Activated T-helper 1 cell treated with anti-CD3 and anti-CD28 coated beads, Interleukin-12 subunit alpha, Interleukin-12 subunit beta, Interleukin-2, Interleukin-4 antibody, amounts not matched to agents 30 ng/mL and 10 ng/mL and 1 ng/mL, durations not matched to agents 14 hours and 24 hours and 36 hours (primary cell): ENCODE measurements at regions not wholly inside any gene's neighbourhood (a gene's known extent, or its start where the extent isn't known, plus 50 kb on each side); places are given as distances from the start of the nearest gene placed in this dataset.

ENCODE experiments used
- DNase-seq: peaks from one replicate; pipeline ENCODE4 v3.0.0; 2021; ENCODE audit warnings: low spot score
- H3K27ac Mint-ChIP-seq: one replicate; pipeline ENCODE4 v1.8.0; 2021; ENCODE audit warnings: mild to moderate bottlenecking, mixed read lengths
- H3K27me3 Mint-ChIP-seq: one replicate; pipeline ENCODE4 v1.8.0; 2022; ENCODE audit warnings: mild to moderate bottlenecking, moderate library complexity, mixed read lengths; ENCODE audit not compliant: insufficient read depth
- H3K36me3 Mint-ChIP-seq: one replicate; pipeline ENCODE4 v1.8.0; 2021; ENCODE audit warnings: low read depth, mixed read lengths
- H3K4me1 Mint-ChIP-seq: one replicate; pipeline ENCODE4 v1.8.0; 2021; ENCODE audit warnings: low read depth, mixed read lengths
- H3K4me3 Mint-ChIP-seq: one replicate; pipeline ENCODE4 v1.8.0; 2021; ENCODE audit warnings: mild to moderate bottlenecking, moderate library complexity, mixed read lengths
- H3K9me3 Mint-ChIP-seq: one replicate; pipeline ENCODE4 v1.8.0; 2021; ENCODE audit warnings: mixed read lengths
- intact Hi-C: fragments of 100-400 bp; cut with micrococcal nuclease; formaldehyde crosslinking; loops from one replicate; pipeline ENCODE4 v1.15.1; 2024

DNA sequence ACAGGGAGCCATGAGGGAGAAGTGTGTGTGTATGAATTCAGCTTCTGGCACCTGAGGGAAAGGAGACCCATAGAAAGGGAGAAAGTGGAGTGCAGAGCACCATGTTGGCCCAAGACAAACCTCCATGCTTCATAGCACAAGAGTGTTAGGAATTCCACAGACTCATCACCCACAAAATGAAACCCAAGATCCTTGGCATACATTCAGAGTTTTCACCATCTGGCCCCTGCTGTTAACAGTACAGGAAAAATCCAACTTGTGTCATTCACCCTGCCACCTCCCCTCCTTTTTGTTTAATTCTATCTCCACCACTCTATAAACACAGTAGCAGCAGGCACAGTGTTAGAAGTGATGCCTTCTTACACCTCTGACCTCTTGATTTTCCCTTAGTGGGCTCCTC lies 60.0 kb upstream of the MNS1 start:
- H3K9me3 Mint-ChIP-seq: peaks cover 8% of the 10 kb centered on the region
- no peak for DNase-seq
- H3K27me3 Mint-ChIP-seq: peaks cover 21% of the 10 kb centered on the region
- no peak overlapping the region for H3K27ac Mint-ChIP-seq
- no peaks in the 10 kb centered on the region for H3K36me3 Mint-ChIP-seq
- intact Hi-C loops: no loop called here
- no peaks in the 10 kb centered on the region for H3K4me1 Mint-ChIP-seq
- no peak overlapping the region for H3K4me3 Mint-ChIP-seq

DNA sequence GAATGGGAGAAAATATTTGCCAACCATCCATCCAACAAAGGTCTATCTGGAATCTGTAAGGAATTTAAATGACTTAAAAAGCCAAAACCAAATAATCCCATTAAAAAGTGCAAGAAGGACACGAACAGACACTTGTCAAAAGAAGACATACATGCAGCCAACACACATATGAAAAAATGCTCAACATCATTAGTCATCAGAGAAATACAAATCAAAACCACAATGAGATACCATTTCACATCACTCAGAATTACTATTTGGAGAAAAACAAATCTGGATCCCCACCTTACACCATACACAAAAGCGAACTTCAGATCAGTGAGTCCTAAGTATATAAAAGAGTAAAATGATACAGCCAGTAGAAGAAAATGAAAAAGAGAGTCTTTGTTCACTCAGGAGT lies 58.6 kb upstream of the MNS1 start:
- H3K4me3 Mint-ChIP-seq: no peak overlapping the region
- no peak for DNase-seq
- peaks cover 18% of the 10 kb centered on the region for H3K27me3 Mint-ChIP-seq
- H3K4me1 Mint-ChIP-seq: no peaks in the 10 kb centered on the region
- no peaks in the 10 kb centered on the region for H3K36me3 Mint-ChIP-seq
- H3K9me3 Mint-ChIP-seq: peaks cover 8% of the 10 kb centered on the region
- intact Hi-C loops: no loop called here
- no peak overlapping the region for H3K27ac Mint-ChIP-seq

DNA sequence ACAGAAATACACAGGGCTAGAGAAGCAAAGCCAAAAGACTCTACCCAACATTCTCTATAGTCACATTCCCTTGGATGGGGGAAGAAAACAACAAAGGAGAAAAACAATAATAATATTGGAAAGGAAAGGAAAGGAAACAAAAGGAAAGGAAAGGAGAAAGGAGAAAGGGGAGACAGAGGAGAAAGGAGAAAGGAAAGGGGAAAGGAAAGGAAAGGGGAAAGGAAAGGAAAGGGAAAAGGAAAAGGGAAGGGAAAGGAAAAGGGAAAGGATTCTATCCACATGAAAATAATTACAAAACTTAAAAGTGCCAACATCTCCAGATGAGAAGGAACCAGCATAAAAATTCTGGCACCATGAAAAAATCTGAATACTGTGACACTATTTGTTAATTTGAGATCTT lies 54.1 kb upstream of the MNS1 start:
- no peak for DNase-seq
- H3K9me3 Mint-ChIP-seq: peaks cover 31% of the 10 kb centered on the region
- H3K27me3 Mint-ChIP-seq: peaks cover 11% of the 10 kb centered on the region
- peaks cover 1% of the 10 kb centered on the region for H3K36me3 Mint-ChIP-seq
- no peaks in the 10 kb centered on the region for H3K4me1 Mint-ChIP-seq
- intact Hi-C loops: no loop called here
- no peak overlapping the region for H3K4me3 Mint-ChIP-seq
- no peak overlapping the region for H3K27ac Mint-ChIP-seq
